ENCODE measurements at regions not wholly inside any gene's neighbourhood (a gene's known extent, or its start where the extent isn't known, plus 50 kb on each side); places are given as distances from the start of the nearest gene placed in this dataset.

DNA sequence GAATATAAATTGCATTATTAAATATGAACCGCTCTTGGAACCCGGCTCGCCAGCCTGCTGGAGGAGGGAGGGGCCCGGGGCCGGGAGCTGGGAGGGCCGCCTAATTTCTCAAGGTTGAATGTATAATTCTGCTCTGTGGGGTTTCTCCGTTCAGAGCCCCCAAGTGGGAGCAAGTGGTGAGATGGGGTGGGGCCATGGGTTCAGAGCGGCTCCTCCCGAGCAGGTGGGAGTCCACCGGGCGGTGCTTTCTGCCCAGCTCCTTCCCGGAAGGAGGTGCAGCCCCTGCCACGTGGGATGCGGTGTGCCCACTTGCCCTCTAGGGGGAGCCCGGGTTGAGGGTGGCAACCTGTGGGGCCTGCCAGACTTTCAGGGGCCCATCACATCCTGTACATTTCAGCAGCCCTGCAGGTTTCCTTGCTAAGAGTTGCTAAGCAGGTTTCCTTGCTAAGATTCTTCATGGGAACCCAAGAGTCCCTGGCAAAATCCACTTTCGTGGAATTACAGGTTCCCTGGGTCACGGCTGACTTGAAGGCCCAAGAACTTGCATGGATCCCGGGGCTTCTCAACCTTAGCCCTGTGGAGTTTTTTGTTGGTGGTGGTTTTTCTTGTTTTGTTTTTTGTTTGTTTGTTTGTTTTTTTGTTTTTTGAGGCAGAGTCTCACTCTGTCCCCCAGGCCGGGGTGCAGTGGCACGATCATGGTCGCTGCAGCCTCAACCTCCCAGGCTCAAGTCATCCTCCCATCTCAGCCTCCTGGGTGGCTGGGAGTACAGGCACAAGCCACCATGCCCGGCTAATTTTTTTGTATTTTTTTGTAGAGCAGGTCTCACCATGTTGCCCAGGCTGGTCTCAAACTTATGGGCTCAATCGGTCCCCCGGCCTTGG, 196.7 kb upstream of the GSE1 start:
- TF ChIP-seq, protein P1, sequence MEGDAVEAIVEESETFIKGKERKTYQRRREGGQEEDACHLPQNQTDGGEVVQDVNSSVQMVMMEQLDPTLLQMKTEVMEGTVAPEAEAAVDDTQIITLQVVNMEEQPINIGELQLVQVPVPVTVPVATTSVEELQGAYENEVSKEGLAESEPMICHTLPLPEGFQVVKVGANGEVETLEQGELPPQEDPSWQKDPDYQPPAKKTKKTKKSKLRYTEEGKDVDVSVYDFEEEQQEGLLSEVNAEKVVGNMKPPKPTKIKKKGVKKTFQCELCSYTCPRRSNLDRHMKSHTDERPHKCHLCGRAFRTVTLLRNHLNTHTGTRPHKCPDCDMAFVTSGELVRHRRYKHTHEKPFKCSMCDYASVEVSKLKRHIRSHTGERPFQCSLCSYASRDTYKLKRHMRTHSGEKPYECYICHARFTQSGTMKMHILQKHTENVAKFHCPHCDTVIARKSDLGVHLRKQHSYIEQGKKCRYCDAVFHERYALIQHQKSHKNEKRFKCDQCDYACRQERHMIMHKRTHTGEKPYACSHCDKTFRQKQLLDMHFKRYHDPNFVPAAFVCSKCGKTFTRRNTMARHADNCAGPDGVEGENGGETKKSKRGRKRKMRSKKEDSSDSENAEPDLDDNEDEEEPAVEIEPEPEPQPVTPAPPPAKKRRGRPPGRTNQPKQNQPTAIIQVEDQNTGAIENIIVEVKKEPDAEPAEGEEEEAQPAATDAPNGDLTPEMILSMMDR (IDR thresholded peaks at IDR 0.05), result peak; percentile 33 to 74 (median 54)
- no peak for TF ChIP-seq POLR2A (IDR thresholded peaks at IDR 0.05)
- Histone ChIP-seq H3K9me3 (replicated peaks in 1 of 3) (no peaks in the 10 kb centered on the region), H3K4me1 (replicated peaks in 1 of 2) (peaks cover 0 to 15% of the 10 kb centered on the region in 2 donors), H3K27ac (no peak overlapping the region), H3K4me3 (no peak overlapping the region), H3K36me3 (replicated peaks in 1 of 2) (no peaks in the 10 kb centered on the region), H3K27me3 (no peaks in the 10 kb centered on the region)
- WGBS, 4 donors, result 70 to 82% (median 75%) methylated on average over 19 to 24 of the region's 24 CpGs
- peak in 5 of 7 donors; percentile 49 to 71 (median 59) for DNase-seq
- intact Hi-C loops (cut with DNase I), result no loop called here

DNA sequence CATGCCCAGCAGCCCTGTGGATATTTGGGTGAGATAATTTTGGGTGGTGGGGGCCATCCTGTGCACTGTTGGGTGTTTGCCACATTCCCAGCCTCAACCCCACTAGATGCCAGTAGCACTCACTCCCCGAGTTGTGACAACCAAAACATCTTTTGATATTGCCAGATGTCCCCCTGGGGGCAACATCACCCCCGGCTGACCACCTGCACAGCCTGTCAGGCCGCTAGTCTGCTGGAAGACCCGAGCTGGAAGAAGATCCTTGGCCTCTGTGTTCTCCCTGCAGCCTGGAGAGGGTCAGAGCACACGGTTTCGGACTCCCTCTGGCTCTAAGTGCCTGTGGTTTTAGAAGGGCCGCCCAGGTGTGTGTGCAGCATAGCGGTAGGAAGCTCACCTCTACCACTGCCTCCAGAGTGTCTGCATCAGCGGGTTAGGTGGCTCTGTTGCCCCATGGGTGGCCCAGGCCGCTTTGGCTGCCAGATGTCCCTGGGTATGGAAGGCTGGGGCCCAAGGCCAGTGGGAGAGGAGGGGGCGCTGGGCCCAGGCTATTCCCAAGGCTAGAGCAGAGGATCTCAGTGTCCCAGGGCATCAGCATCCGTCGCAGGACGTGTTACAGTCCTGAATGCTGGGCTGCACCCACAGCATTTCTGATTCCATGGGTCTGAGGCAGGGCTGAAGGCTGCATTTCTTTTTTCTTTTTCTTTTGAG, 195.8 kb upstream of the GSE1 start:
- intact Hi-C loops (cut with DNase I), result no loop called here
- Histone ChIP-seq H3K9me3 (replicated peaks in 1 of 3) (no peaks in the 10 kb centered on the region), H3K27ac (no peak overlapping the region), H3K36me3 (replicated peaks in 1 of 2) (no peaks in the 10 kb centered on the region), H3K27me3 (no peaks in the 10 kb centered on the region), H3K4me1 (replicated peaks in 1 of 2) (peaks cover 0 to 15% of the 10 kb centered on the region in 2 donors), H3K4me3 (no peak overlapping the region)
- WGBS, 4 donors, result 72 to 84% (median 80%) methylated on average over 11 to 14 of the region's 14 CpGs
- peak in 3 of 7 donors; percentile 12 to 24 (median 17) for DNase-seq
- no peak for TF ChIP-seq POLR2A (IDR thresholded peaks at IDR 0.05)
- TF ChIP-seq, protein P1 (IDR thresholded peaks at IDR 0.05), result no peak

DNA sequence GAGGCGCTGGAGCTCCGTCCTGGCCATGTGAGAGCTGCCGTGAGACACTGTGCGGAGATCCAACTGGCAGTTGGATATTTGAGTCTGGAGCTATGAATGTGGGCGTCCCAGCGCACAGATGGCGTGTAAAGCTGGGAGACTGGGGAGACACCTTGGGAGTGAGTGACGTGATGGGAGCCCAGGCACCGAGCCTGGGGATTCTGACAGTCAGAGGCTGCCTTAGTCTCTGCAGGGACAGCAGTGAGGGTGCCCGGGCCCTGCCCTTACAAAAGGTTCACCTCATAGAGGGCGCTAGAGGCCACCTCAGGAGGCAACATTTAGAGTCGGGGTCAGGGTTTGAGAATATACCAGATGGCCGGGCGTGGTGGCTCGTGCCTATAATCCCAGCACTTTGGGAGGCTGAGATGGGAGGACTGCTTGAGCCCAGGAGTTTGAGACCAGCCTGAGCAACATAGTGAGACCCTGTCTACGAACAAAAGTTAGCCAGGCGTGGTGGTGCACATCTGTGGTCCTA, 194.1 kb upstream of the GSE1 start:
- Histone ChIP-seq H3K36me3 (replicated peaks in 1 of 2) (no peaks in the 10 kb centered on the region), H3K9me3 (replicated peaks in 1 of 3) (no peaks in the 10 kb centered on the region), H3K27me3 (no peaks in the 10 kb centered on the region), H3K4me1 (replicated peaks in 1 of 2) (peaks cover 0 to 15% of the 10 kb centered on the region in 2 donors), H3K4me3 (no peak overlapping the region), H3K27ac (no peak overlapping the region)
- DNase-seq, result peak in 1 of 7 donors; percentile 13
- intact Hi-C loops (cut with DNase I), result no loop called here
- 85 to 89% (median 87%) methylated on average over 16 to 17 of the region's 17 CpGs for WGBS, 4 donors
- no peak for TF ChIP-seq POLR2A (IDR thresholded peaks at IDR 0.05)
- TF ChIP-seq, protein P1 (IDR thresholded peaks at IDR 0.05), result no peak
